Aorta (tissue), 5 donors: ENCODE measurements at regions not wholly inside any gene's neighbourhood (a gene's known extent, or its start where the extent isn't known, plus 50 kb on each side); places are given as distances from the start of the nearest gene placed in this dataset.

Experiments used
- ATAC-seq: fragments of 200-7000 bp; cut with Tn5 transposase; one replicate; pipeline ENCODE4 v1.9.1; 2022; ENCODE audit warnings: moderate library complexity; ENCODE audit not compliant: low FRiP score
- DNase-seq, 2 donors: peaks; one replicate each; pipeline ENCODE4 v3.0.0-alpha.2; 2020
- H3K27ac ChIP-seq, 2 donors: one replicate each; pipeline ENCODE4 v1.5.1; 2013; ENCODE audit warnings: low read length in 2 of 2, mild to moderate bottlenecking in 2 of 2, moderate library complexity in 2 of 2, control low read depth in 1 of 2, inconsistent platforms in 1 of 2, low read depth in 1 of 2
- H3K27me3 ChIP-seq, 2 donors: one replicate each; pipeline ENCODE4 v1.6.1; 2013; ENCODE audit warnings: control low read depth in 1 of 2, low read length in 1 of 2, mild to moderate bottlenecking in 1 of 2, moderate library complexity in 1 of 2; ENCODE audit not compliant: insufficient read depth in 2 of 2, control insufficient read depth in 1 of 2
- H3K36me3 ChIP-seq, 2 donors: one replicate each; pipeline ENCODE4 v1.6.1; 2013; ENCODE audit warnings: control low read depth in 1 of 2, low read length in 1 of 2, mild to moderate bottlenecking in 1 of 2; ENCODE audit not compliant: insufficient read depth in 2 of 2, control insufficient read depth in 1 of 2
- H3K4me1 ChIP-seq, 2 donors: one replicate each; pipeline ENCODE4 v1.6.1; 2013; ENCODE audit warnings: low read length in 2 of 2, control low read depth in 1 of 2, mild to moderate bottlenecking in 1 of 2, moderate library complexity in 1 of 2; ENCODE audit not compliant: insufficient read depth in 2 of 2, control insufficient read depth in 1 of 2
- H3K4me3 ChIP-seq, 2 donors: one replicate each; pipeline ENCODE4 v1.5.1; 2013; ENCODE audit warnings: low read length in 2 of 2, control low read depth in 1 of 2, mild to moderate bottlenecking in 1 of 2
- H3K9me3 ChIP-seq: one replicate; pipeline ENCODE4 v1.6.1; 2013; ENCODE audit warnings: mild to moderate bottlenecking, low read length; ENCODE audit not compliant: control insufficient read depth
- WGBS, 2 donors: extraction: QIAGEN DNeasy Blood & Tissue Kit; methylation state at CpG; one replicate each; pipeline ENCODE4 v1.1.7; 2013; 5-methylcytosine and 5-hydroxymethylcytosine counted together
- intact Hi-C, 2 donors: fragments of 100-400 bp; cut with DNase I; formaldehyde crosslinking; loops; one replicate each; pipeline versions ENCODE4 v1.14.2 to v1.15.0; 2022
- donor health status: healthy with polysubstance abuse.
- donor health status: Bipolar disorder and iron deficiency.
- donor health status: DM: no; HTN: no; CAD: no.
- donor health status: DM: no; HTN: no; CAD: no.
- donor health status: DM: yes; HTN: yes; CAD: no.

DNA sequence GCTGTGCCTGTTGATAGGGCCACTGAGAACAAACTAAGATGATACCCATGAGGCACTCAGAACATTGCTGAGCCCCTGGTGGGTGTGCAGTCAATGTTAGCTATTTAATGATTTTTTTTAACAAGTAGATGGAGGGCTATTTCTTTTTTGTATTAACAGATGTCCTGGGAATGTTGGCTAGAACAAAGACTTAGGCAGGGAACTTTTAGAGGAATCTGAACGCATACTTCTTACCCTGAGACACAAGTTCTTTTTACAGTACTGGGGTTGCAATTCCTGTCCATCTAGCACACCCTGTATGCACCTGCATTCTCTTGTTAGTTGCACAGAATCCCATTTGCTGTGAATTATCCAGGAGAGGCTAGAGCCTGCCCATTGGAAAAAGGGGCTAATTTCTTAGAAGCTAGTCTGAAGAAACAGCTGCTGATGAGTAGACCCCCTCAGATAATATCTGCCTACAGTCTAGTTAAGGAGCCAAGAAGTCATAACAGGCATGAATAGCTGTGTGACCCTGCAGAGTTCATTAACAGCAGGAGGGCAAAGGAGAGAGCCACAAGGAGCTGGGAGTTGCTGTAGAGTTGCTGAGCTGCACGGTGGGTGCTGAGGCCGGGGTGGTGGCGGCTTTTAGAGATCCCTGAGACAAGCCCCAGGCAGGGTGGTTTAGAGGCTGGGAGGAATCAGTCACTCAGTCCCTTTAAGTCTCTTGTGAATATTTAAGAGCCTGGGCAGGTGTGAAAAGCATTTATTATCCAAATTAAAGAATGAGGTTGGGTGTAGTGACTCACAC is 103.7 kb upstream of the FZD8 start:
- WGBS, 2 donors: 93 to 96% methylated on average over 4 of the region's 4 CpGs

DNA sequence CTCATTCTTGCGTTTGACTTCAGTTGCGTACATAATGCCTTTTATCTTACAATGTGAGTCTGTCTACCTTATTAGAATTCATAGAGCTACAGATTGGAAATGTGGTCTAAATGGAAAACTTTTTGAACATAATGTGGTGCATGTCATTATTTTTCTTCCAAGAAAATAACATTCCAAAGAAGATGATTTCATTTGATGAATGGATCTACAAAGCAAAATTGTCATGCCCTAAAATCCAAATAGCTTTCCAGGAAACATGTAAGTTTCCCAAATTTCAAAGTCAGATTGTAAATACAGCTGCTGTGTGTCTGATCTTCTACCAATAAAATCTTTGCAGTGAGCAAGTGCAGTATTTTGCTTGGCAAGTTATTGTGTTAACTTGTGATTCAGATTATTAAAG is 101.8 kb upstream of the FZD8 start:
- WGBS, 2 donors: 86 to 89% methylated on average over 2 of the region's 2 CpGs
- intact Hi-C loops: no loop called here
- no peak for ATAC-seq

More for the DNA sequence above, 103.7 kb upstream of the FZD8 start:
- Histone ChIP-seq H3K27ac (no peak overlapping the region), H3K4me3 (no peak overlapping the region), H3K27me3 (no peaks in the 10 kb centered on the region), H3K36me3 (no peaks in the 10 kb centered on the region), H3K9me3 (no peaks in the 10 kb centered on the region), H3K4me1 (no peaks in the 10 kb centered on the region)
- DNase-seq: no peak
- ATAC-seq: no peak
- intact Hi-C loops: no loop called here

GRCh38 chr10:35743351-35743750 is 101.3 kb upstream of the FZD8 start:
- no peaks in the 10 kb centered on the region for H3K36me3 ChIP-seq
- H3K4me1 ChIP-seq: no peaks in the 10 kb centered on the region
- H3K4me3 ChIP-seq: no peak overlapping the region
- no peaks in the 10 kb centered on the region for H3K9me3 ChIP-seq
- DNase-seq: no peak
- no peaks in the 10 kb centered on the region for H3K27me3 ChIP-seq
- intact Hi-C loops: no loop called here
- no peak for ATAC-seq
- H3K27ac ChIP-seq: no peak overlapping the region

More for the DNA sequence above, 101.8 kb upstream of the FZD8 start:
- Histone ChIP-seq H3K27ac (no peak overlapping the region), H3K4me1 (no peaks in the 10 kb centered on the region), H3K4me3 (no peak overlapping the region), H3K9me3 (no peaks in the 10 kb centered on the region), H3K27me3 (no peaks in the 10 kb centered on the region), H3K36me3 (no peaks in the 10 kb centered on the region)
- no peak for DNase-seq

GRCh38 chr10:35739998-35740397 is 97.9 kb upstream of the FZD8 start:
- intact Hi-C loops: no loop called here
- ATAC-seq: no peak
- no peak overlapping the region for H3K27ac ChIP-seq
- no peaks in the 10 kb centered on the region for H3K27me3 ChIP-seq
- DNase-seq: no peak
- H3K9me3 ChIP-seq: no peaks in the 10 kb centered on the region
- no peaks in the 10 kb centered on the region for H3K36me3 ChIP-seq
- H3K4me1 ChIP-seq: no peaks in the 10 kb centered on the region
- H3K4me3 ChIP-seq: no peak overlapping the region

DNA sequence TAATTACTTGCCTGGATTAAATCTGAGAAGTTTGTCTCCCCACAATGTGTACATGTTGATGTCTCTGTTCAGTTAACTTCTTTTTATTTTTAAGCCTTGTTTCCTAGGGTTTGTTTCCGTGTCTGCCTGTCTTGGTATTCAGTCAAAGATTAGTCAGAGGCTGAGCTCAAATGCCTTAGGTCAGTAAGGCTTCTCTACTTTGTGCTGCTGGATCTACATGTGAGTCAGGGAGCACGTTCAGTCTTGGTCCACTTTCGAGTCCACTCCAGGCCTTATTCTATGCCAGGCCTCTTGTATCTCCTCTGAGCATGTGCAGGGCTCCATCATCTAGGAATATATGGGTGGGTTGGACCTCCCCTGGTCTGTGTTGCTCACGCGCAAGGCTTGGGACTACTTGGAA is 93.3 kb upstream of the FZD8 start:
- no peak for DNase-seq
- Histone ChIP-seq H3K36me3 (no peaks in the 10 kb centered on the region), H3K27me3 (no peaks in the 10 kb centered on the region), H3K27ac (no peak overlapping the region), H3K9me3 (no peaks in the 10 kb centered on the region), H3K4me3 (no peak overlapping the region), H3K4me1 (no peaks in the 10 kb centered on the region)
- intact Hi-C loops: no loop called here
- 86 to 87% methylated on average over 5 of the region's 5 CpGs for WGBS, 2 donors
- ATAC-seq: no peak

- Histone ChIP-seq H3K9me3 (no peaks in the 10 kb centered on the region), H3K27ac (no peak overlapping the region), H3K36me3 (no peaks in the 10 kb centered on the region), H3K27me3 (no peaks in the 10 kb centered on the region), H3K4me3 (no peak overlapping the region), H3K4me1 (no peaks in the 10 kb centered on the region)
- ATAC-seq (no peak), DNase-seq (no peak)
- WGBS, 2 donors: 99 to 100% methylated on average over 1 of the region's 1 CpG
- intact Hi-C loops: no loop called here
These were observed 89.7 kb upstream of the FZD8 start for GRCh38 chr10:35731828-35732227.

- H3K27me3 ChIP-seq: no peaks in the 10 kb centered on the region
- H3K4me1 ChIP-seq: no peaks in the 10 kb centered on the region
- H3K36me3 ChIP-seq: no peaks in the 10 kb centered on the region
- ATAC-seq (no peak), DNase-seq (no peak)
- no peaks in the 10 kb centered on the region for H3K9me3 ChIP-seq
- no peak overlapping the region for H3K27ac ChIP-seq
- intact Hi-C loops: no loop called here
- no peak overlapping the region for H3K4me3 ChIP-seq
- 52 to 54% methylated on average over 5 of the region's 5 CpGs for WGBS, 2 donors
These were observed 86.2 kb upstream of the FZD8 start for GRCh38 chr10:35728341-35728740.

- no peaks in the 10 kb centered on the region for H3K4me1 ChIP-seq
- 85 to 86% methylated on average over 2 of the region's 2 CpGs for WGBS, 2 donors
- intact Hi-C loops: no loop called here
- H3K27ac ChIP-seq: no peak overlapping the region
- H3K4me3 ChIP-seq: no peak overlapping the region
- ATAC-seq: no peak
- no peak for DNase-seq
- H3K27me3 ChIP-seq: no peaks in the 10 kb centered on the region
- H3K9me3 ChIP-seq: no peaks in the 10 kb centered on the region
- H3K36me3 ChIP-seq: no peaks in the 10 kb centered on the region
These were observed 84.8 kb upstream of the FZD8 start for GRCh38 chr10:35726846-35727245.

GRCh38 chr10:35723992-35724391 is 81.9 kb upstream of the FZD8 start:
- DNase-seq: no peak
- Histone ChIP-seq H3K27me3 (no peaks in the 10 kb centered on the region), H3K27ac (no peak overlapping the region), H3K36me3 (no peaks in the 10 kb centered on the region), H3K4me3 (no peak overlapping the region), H3K9me3 (no peaks in the 10 kb centered on the region), H3K4me1 (no peaks in the 10 kb centered on the region)
- intact Hi-C loops: no loop called here
- 94 to 98% methylated on average over 5 of the region's 5 CpGs for WGBS, 2 donors
- ATAC-seq: no peak
